ENCODE measurements at regions not wholly inside any gene's neighbourhood (a gene's known extent, or its start where the extent isn't known, plus 50 kb on each side); places are given as distances from the start of the nearest gene placed in this dataset.

GRCh38 chr13:54196684-54197083 lies 1168.1 kb downstream of the OLFM4 start:
- Histone ChIP-seq H3K27ac (ENCODE audit: low read depth in 1 of 2, low read length in 2 of 2) (no peak overlapping the region), H3K36me3 (ENCODE audit: control insufficient read depth in 4 of 4, insufficient read depth in 3 of 4, low read depth in 1 of 4, low read length in 3 of 4) (no peaks in the 10 kb centered on the region), H3K4me1 (ENCODE audit: control insufficient read depth in 4 of 4, insufficient read depth in 4 of 4, low read length in 3 of 4) (no peaks in the 10 kb centered on the region), H3K9ac (ENCODE audit: low read depth in 1 of 2, low read length in 2 of 2) (no peak overlapping the region), H3K27me3 (ENCODE audit: control insufficient read depth in 4 of 4, insufficient read depth in 4 of 4, low read length in 3 of 4) (no peaks in the 10 kb centered on the region), H3K4me3 (ENCODE audit: low read depth in 1 of 3, low read length in 3 of 3) (no peak overlapping the region), H3K9me3 (ENCODE audit: control insufficient read depth in 4 of 4, low read length in 3 of 4) (no peaks in the 10 kb centered on the region)
- no peak for TF ChIP-seq ZBTB33 (IDR thresholded peaks at IDR 0.05)
- no peak for TF ChIP-seq YY1 (IDR thresholded peaks at IDR 0.05)
- TF ChIP-seq EGR1 (IDR thresholded peaks at IDR 0.05; ENCODE audit: low read depth in 2 of 2) = no peak
- TF ChIP-seq GABPA (IDR thresholded peaks at IDR 0.05 in 1 of 2, conservative IDR thresholded peaks at IDR 0.05 in 1 of 2) = no peak
- TF ChIP-seq TAF1 (conservative IDR thresholded peaks at IDR 0.05) = no peak
- TF ChIP-seq HNF4G (IDR thresholded peaks at IDR 0.05) = no peak
- TF ChIP-seq CTCF (IDR thresholded peaks at IDR 0.05; ENCODE audit: low read depth, low read length, missing input control) = no peak
- TF ChIP-seq MAX (IDR thresholded peaks at IDR 0.05) = no peak
- no peak for TF ChIP-seq SP1 (IDR thresholded peaks at IDR 0.05)
- TF ChIP-seq ATF3 (IDR thresholded peaks at IDR 0.05) = no peak
- DNase-seq (ENCODE audit: low spot score) = no peak

- WGBS = 88% methylated on average over 2 of the region's 2 CpGs
- TF ChIP-seq RXRA (IDR thresholded peaks at IDR 0.05) (no peak), JUND (IDR thresholded peaks at IDR 0.05) (no peak), FOXA2 (IDR thresholded peaks at IDR 0.05) (no peak)
- Histone ChIP-seq H3K4me1 (ENCODE audit: control insufficient read depth in 4 of 4, insufficient read depth in 4 of 4, low read length in 3 of 4) (no peaks in the 10 kb centered on the region), H3K9ac (ENCODE audit: low read depth in 1 of 2, low read length in 2 of 2) (no peak overlapping the region), H3K27ac (ENCODE audit: low read depth in 1 of 2, low read length in 2 of 2) (no peak overlapping the region), H3K27me3 (ENCODE audit: control insufficient read depth in 4 of 4, insufficient read depth in 4 of 4, low read length in 3 of 4) (no peaks in the 10 kb centered on the region), H3K36me3 (ENCODE audit: control insufficient read depth in 4 of 4, insufficient read depth in 3 of 4, low read depth in 1 of 4, low read length in 3 of 4) (no peaks in the 10 kb centered on the region), H3K4me3 (ENCODE audit: low read depth in 1 of 3, low read length in 3 of 3) (no peak overlapping the region), H3K9me3 (ENCODE audit: control insufficient read depth in 4 of 4, low read length in 3 of 4) (no peaks in the 10 kb centered on the region)
- DNase-seq (ENCODE audit: low spot score) = no peak
These were observed 1170.3 kb downstream of the OLFM4 start for GRCh38 chr13:54198911-54199310.

GRCh38 chr13:54206626-54207025 lies 1178.0 kb downstream of the OLFM4 start:
- Histone ChIP-seq H3K4me3 (ENCODE audit: low read depth in 1 of 3, low read length in 3 of 3) (no peak overlapping the region), H3K27ac (ENCODE audit: low read depth in 1 of 2, low read length in 2 of 2) (no peak overlapping the region), H3K4me1 (ENCODE audit: control insufficient read depth in 4 of 4, insufficient read depth in 4 of 4, low read length in 3 of 4) (no peaks in the 10 kb centered on the region), H3K9me3 (ENCODE audit: control insufficient read depth in 4 of 4, low read length in 3 of 4) (no peaks in the 10 kb centered on the region), H3K27me3 (ENCODE audit: control insufficient read depth in 4 of 4, insufficient read depth in 4 of 4, low read length in 3 of 4) (no peaks in the 10 kb centered on the region), H3K36me3 (ENCODE audit: control insufficient read depth in 4 of 4, insufficient read depth in 3 of 4, low read depth in 1 of 4, low read length in 3 of 4) (no peaks in the 10 kb centered on the region), H3K9ac (ENCODE audit: low read depth in 1 of 2, low read length in 2 of 2) (no peak overlapping the region)
- DNase-seq (ENCODE audit: low spot score) = no peak
- 23% methylated on average over 1 of the region's 1 CpG for WGBS
- TF ChIP-seq HNF4G (IDR thresholded peaks at IDR 0.05) (no peak), REST (IDR thresholded peaks at IDR 0.05) (no peak), CTCF (IDR thresholded peaks at IDR 0.05; ENCODE audit: low read depth, low read length, missing input control) (no peak), MAX (IDR thresholded peaks at IDR 0.05) (no peak), NR2F2 (IDR thresholded peaks at IDR 0.05) (no peak), JUND (IDR thresholded peaks at IDR 0.05) (no peak), RAD21 (IDR thresholded peaks at IDR 0.05) (no peak), FOXA2 (IDR thresholded peaks at IDR 0.05) (no peak), EGR1 (IDR thresholded peaks at IDR 0.05; ENCODE audit: low read depth in 2 of 2) (no peak), ATF3 (IDR thresholded peaks at IDR 0.05) (no peak), YY1 (IDR thresholded peaks at IDR 0.05) (no peak), HNF4A (conservative IDR thresholded peaks at IDR 0.05) (no peak), RXRA (IDR thresholded peaks at IDR 0.05) (no peak)
